ENCODE measurements at regions not wholly inside any gene's neighbourhood (a gene's known extent, or its start where the extent isn't known, plus 50 kb on each side); places are given as distances from the start of the nearest gene placed in this dataset.

GRCh38 chr5:27276119-27276518, 237.7 kb upstream of the CDH9 start:
- H3K27ac ChIP-seq = no peak overlapping the region
- TF ChIP-seq CTCF (conservative IDR thresholded peaks at IDR 0.05; ENCODE audit: low read depth) = no peak
- POLR2A ChIA-PET (ENCODE audit: low non-redundant PET) = no interaction called here
- DNase-seq (ENCODE audit: low spot score) = no peak
- CTCF ChIA-PET = no interaction called here

GRCh38 chr5:27275345-27275744, 237.0 kb upstream of the CDH9 start:
- no peak for DNase-seq (ENCODE audit: low spot score)
- ChIA-PET POLR2A (ENCODE audit: low non-redundant PET) (no interaction called here), CTCF (no interaction called here)
- no peak for TF ChIP-seq CTCF (conservative IDR thresholded peaks at IDR 0.05; ENCODE audit: low read depth)
- H3K27ac ChIP-seq = no peak overlapping the region

GRCh38 chr5:27269766-27270165, 231.4 kb upstream of the CDH9 start:
- no peak overlapping the region for H3K27ac ChIP-seq
- TF ChIP-seq CTCF (conservative IDR thresholded peaks at IDR 0.05; ENCODE audit: low read depth) = no peak
- POLR2A ChIA-PET (ENCODE audit: low non-redundant PET) = no interaction called here
- CTCF ChIA-PET = no interaction called here
- DNase-seq (ENCODE audit: low spot score) = no peak

GRCh38 chr5:27267209-27267824, 228.9 kb upstream of the CDH9 start:
- ChIA-PET CTCF (no interaction called here), POLR2A (ENCODE audit: low non-redundant PET) (no interaction called here)
- TF ChIP-seq CTCF (conservative IDR thresholded peaks at IDR 0.05; ENCODE audit: low read depth) = no peak

DNA sequence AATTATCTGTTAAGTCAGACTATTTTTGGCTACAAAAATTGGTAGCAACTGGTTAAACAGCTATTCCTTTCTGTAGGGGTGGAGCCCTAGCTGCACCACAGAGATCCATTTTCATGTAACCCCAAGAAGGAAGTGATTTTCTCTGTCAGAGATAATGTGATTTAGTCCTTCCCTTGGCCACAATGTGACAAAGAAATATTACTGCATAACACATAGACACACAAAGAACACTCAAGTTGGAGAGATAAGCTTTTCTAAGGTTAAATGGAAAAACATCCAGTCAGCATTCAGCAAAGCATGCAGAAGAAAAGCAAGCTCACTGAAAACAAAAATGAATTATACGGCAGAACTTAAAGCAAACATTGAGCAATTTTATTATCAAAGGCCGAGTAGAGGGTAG, 227.8 kb upstream of the CDH9 start:
- ChIA-PET CTCF (no interaction called here), POLR2A (ENCODE audit: low non-redundant PET) (no interaction called here)
- TF ChIP-seq CTCF (conservative IDR thresholded peaks at IDR 0.05; ENCODE audit: low read depth) = no peak
- no peak overlapping the region for H3K27ac ChIP-seq
- DNase-seq (ENCODE audit: low spot score) = no peak

More at GRCh38 chr5:27267209-27267824, 228.9 kb upstream of the CDH9 start:
- no peak overlapping the region for H3K27ac ChIP-seq
- DNase-seq (ENCODE audit: low spot score) = no peak

DNA sequence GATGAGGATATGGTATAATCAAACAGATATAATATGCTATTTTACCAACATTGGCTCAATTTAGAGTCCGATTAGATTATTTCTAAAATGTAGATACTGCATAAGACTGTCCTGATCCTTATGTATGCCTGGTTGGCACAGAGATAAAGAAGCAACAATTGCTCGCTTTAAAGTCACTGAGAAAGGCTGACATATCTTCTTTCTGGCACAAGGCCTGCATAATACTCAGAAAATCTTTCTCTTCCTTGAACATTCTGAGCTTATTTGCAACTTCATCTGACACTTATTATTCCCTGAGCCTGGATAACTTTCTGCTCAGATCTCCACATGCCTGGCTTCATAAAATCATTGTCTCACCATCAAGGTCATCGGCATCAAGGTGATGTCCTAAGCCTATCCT, 219.3 kb upstream of the CDH9 start:
- TF ChIP-seq CTCF (conservative IDR thresholded peaks at IDR 0.05; ENCODE audit: low read depth) = no peak
- no peak for DNase-seq (ENCODE audit: low spot score)
- ChIA-PET POLR2A (ENCODE audit: low non-redundant PET) (no interaction called here), CTCF (no interaction called here)
- no peak overlapping the region for H3K27ac ChIP-seq

DNA sequence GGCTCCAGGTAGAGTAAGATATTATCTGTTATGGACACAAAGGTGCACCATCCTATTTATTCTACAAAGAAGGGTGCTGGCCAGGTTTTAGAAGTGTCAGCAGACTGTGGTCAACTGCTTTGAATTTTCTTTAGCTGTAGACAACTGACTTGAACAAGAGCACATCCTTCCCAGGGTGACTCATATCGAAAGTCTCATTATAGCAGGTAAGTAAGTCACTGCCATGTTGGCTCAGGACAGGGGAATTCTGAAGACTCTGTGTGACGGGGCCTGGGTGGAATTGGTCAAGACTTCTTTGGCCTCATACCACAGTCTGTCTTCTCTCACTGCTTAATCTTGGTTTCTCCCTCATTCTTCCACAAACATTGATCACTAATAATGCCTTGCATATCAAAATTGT, 214.5 kb upstream of the CDH9 start:
- no peak overlapping the region for H3K27ac ChIP-seq
- CTCF ChIA-PET = interaction anchor here (0.6 kb wide), 1 partner anchor 54 kb away, joined by 4 read pairs; no protein-coding TSS in a partner anchor
- POLR2A ChIA-PET (ENCODE audit: low non-redundant PET) = no interaction called here
- no peak for TF ChIP-seq CTCF (conservative IDR thresholded peaks at IDR 0.05; ENCODE audit: low read depth)
- no peak for DNase-seq (ENCODE audit: low spot score)
